Esophagus muscularis mucosa (tissue), 4 donors: ENCODE measurements at regions not wholly inside any gene's neighbourhood (a gene's known extent, or its start where the extent isn't known, plus 50 kb on each side); places are given as distances from the start of the nearest gene placed in this dataset.

Source experiments
- DNase-seq: peaks from one replicate; pipeline ENCODE4 v3.0.0-alpha.2; 2017; ENCODE audit errors: extremely low spot score
- H3K27ac ChIP-seq, 4 donors: fragments of 200-600 bp; sonication (generic); replicated peaks in 1 of 4; 1 replicate in 3 of 4; 2 replicates in 1 of 4; pipeline ENCODE4 v1.5.1; 2016 to 2019; ENCODE audit warnings: mild to moderate bottlenecking in 1 of 4
- H3K27me3 ChIP-seq, 4 donors: fragments of 200-600 bp; sonication (generic); one replicate each; pipeline versions ENCODE4 v1.5.1 to v1.6.0; 2016 to 2019
- H3K36me3 ChIP-seq, 4 donors: fragments of 200-600 bp; sonication (generic); one replicate each; pipeline ENCODE4 v1.5.1; 2016 to 2019
- H3K4me1 ChIP-seq, 4 donors: fragments of 200-600 bp; sonication (generic); one replicate each; pipeline ENCODE4 v1.5.1; 2016 to 2019
- H3K4me3 ChIP-seq, 4 donors: fragments of 200-600 bp; sonication (generic); 1 replicate in 2 of 4; 2 replicates in 2 of 4; pipeline ENCODE4 v1.5.1; 2016 to 2019; ENCODE audit warnings: mild to moderate bottlenecking in 4 of 4, moderate library complexity in 1 of 4
- H3K9me3 ChIP-seq, 4 donors: fragments of 200-600 bp; sonication (generic); 1 replicate in 3 of 4; 2 replicates in 1 of 4; pipeline ENCODE4 v1.5.1; 2016 to 2019
- EP300 ChIP-seq: sonication (generic); formaldehyde crosslinking; IDR thresholded peaks from one replicate; pipeline ENCODE4 v1.6.1; 2017; ENCODE audit warnings: antibody characterized with exemption
- POLR2A ChIP-seq: fragments of 450-650 bp; IDR thresholded peaks from one replicate; pipeline ENCODE4 v1.6.1; 2017; ENCODE audit warnings: antibody characterized with exemption, moderate library complexity, mild to moderate bottlenecking, low read depth
- POLR2AphosphoS5 ChIP-seq, 2 donors: sonication (generic); formaldehyde crosslinking; IDR thresholded peaks; one replicate each; pipeline ENCODE4 v1.6.1; 2017; ENCODE audit warnings: antibody characterized with exemption in 2 of 2
- WGBS: methylation state at CpG from one replicate; pipeline ENCODE4 v1.1.5; 2018; 5-methylcytosine and 5-hydroxymethylcytosine counted together
- intact Hi-C: fragments of 100-400 bp; cut with DNase I; formaldehyde crosslinking; loops from one replicate; pipeline ENCODE4 v1.15.1; 2023
- TF ChIP-seq, protein P1 (sequence below), 3 experiments: fragments of 200-600 bp in 2 of 3; fragments of 450-650 bp in 1 of 3; sonication (generic) in 2 of 3; IDR thresholded peaks; one replicate each; pipeline ENCODE4 v1.5.1; 2017 to 2019; ENCODE audit warnings: antibody characterized with exemption in 3 of 3, mild to moderate bottlenecking in 2 of 3, moderate library complexity in 1 of 3

- Histone ChIP-seq H3K9me3 (no peaks in the 10 kb centered on the region), H3K36me3 (no peaks in the 10 kb centered on the region), H3K4me3 (no peak overlapping the region), H3K4me1 (no peaks in the 10 kb centered on the region), H3K27ac (no peak overlapping the region), H3K27me3 (peaks cover 0 to 11% (median 0%) of the 10 kb centered on the region in 4 donors)
- intact Hi-C loops: no loop called here
- DNase-seq: no peak
- WGBS: 64% methylated on average over 16 of the region's 20 CpGs
- TF ChIP-seq POLR2AphosphoS5 (IDR thresholded peaks at IDR 0.05) (no peak), POLR2A (no peak), EP300 (no peak)
- TF ChIP-seq, protein P1, sequence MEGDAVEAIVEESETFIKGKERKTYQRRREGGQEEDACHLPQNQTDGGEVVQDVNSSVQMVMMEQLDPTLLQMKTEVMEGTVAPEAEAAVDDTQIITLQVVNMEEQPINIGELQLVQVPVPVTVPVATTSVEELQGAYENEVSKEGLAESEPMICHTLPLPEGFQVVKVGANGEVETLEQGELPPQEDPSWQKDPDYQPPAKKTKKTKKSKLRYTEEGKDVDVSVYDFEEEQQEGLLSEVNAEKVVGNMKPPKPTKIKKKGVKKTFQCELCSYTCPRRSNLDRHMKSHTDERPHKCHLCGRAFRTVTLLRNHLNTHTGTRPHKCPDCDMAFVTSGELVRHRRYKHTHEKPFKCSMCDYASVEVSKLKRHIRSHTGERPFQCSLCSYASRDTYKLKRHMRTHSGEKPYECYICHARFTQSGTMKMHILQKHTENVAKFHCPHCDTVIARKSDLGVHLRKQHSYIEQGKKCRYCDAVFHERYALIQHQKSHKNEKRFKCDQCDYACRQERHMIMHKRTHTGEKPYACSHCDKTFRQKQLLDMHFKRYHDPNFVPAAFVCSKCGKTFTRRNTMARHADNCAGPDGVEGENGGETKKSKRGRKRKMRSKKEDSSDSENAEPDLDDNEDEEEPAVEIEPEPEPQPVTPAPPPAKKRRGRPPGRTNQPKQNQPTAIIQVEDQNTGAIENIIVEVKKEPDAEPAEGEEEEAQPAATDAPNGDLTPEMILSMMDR (IDR thresholded peaks at IDR 0.05): no peak
These were observed 344.6 kb upstream of the SHH start for GRCh38 chr7:156156734-156157408.

DNA sequence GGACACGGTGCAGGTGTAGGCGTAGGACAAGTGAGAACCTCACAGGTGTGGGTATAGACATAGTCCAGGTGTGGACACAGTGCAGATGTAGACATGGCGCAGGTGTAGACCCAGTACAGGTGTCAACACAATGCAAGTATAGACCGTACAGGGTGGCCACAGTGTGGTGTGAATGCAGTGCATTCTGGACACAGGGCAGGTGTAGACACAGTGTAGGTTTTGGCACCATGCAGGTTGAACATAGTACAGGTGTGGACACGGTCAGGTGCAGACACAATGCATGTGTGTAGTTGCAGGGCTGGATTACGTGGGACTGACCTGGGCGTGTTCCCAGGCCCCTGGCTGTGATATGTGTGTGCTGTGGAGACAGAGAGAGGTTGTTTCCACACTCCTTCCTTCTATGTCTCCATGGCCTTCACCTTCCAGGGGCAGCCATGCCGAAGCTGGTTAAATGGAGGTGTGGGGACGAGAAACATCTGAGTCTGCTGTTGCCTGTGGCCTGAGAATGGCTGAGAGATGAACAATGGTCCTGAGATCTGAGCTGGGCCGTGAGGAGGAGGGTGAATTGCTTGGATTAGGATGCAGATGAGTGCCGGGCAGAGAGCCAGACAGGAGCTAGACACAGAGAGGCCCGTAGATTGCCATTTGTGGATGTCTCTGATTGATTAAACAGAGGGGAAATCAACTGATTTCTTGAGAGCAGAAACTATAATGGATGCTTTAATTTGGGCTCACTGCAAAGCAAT lies 343.9 kb upstream of the SHH start:
- intact Hi-C loops: no loop called here
- Histone ChIP-seq H3K27ac (no peak overlapping the region), H3K4me1 (no peaks in the 10 kb centered on the region), H3K9me3 (no peaks in the 10 kb centered on the region), H3K36me3 (no peaks in the 10 kb centered on the region), H3K4me3 (no peak overlapping the region), H3K27me3 (peaks cover 0 to 11% (median 0%) of the 10 kb centered on the region in 4 donors)
- 59% methylated on average over 12 of the region's 12 CpGs for WGBS
- TF ChIP-seq EP300 (no peak), POLR2A (no peak), POLR2AphosphoS5 (IDR thresholded peaks at IDR 0.05) (no peak)
- TF ChIP-seq, protein P1 (IDR thresholded peaks at IDR 0.05): no peak
- no peak for DNase-seq

DNA sequence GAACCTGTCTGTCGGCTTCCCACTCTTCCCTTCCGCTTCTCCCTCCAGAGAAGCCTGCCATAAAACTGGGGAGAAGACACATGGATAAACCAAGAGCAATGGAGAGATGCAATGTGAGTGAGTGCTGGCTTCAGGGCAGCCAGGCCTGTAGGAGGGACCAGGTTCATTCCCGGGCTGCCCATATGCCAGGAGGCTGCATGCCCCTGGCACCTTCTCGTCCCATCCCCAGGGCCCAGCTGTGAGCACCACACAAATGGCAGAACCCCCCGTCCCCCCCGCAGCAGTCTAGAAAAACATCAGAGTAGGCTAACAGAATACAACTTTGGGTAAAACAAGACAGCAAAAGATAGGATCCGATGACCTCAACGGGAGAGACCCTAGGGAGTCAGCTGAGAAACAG lies 341.3 kb upstream of the SHH start:
- H3K4me3 ChIP-seq: no peak overlapping the region
- H3K27me3 ChIP-seq: peaks cover 0 to 13% (median 2%) of the 10 kb centered on the region in 4 donors
- intact Hi-C loops: no loop called here
- WGBS: 91% methylated on average over 8 of the region's 8 CpGs
- H3K27ac ChIP-seq: no peak overlapping the region
- no peaks in the 10 kb centered on the region for H3K9me3 ChIP-seq
- DNase-seq: no peak
- H3K36me3 ChIP-seq: no peaks in the 10 kb centered on the region
- no peaks in the 10 kb centered on the region for H3K4me1 ChIP-seq
- TF ChIP-seq POLR2A (no peak), POLR2AphosphoS5 (IDR thresholded peaks at IDR 0.05) (no peak), EP300 (no peak)
- TF ChIP-seq, protein P1 (IDR thresholded peaks at IDR 0.05): no peak

DNA sequence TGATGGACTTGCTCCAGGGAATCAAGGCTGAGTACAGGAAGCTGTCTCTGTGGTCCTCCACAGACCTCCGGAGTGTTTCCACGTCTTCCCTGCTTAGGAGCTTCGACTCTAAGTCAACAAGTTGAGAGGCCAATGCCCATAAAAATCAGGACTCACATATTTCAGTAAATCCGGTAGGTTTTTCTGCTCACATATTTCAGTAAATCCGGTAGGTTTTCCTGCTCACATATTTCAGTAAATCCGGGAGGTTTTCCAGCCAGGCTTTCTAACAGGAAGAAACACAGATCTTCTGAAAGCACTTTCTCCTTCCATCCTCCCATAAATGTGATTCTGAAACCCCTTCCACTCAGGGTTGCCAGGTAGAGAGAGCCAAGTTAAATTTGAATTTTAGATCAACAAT lies 340.1 kb upstream of the SHH start:
- 49% methylated on average over 6 of the region's 6 CpGs for WGBS
- Histone ChIP-seq H3K4me3 (no peak overlapping the region), H3K4me1 (no peaks in the 10 kb centered on the region), H3K27me3 (peaks cover 0 to 12% (median 2%) of the 10 kb centered on the region in 4 donors), H3K36me3 (no peaks in the 10 kb centered on the region), H3K9me3 (no peaks in the 10 kb centered on the region), H3K27ac (no peak overlapping the region)
- TF ChIP-seq, protein P1 (IDR thresholded peaks at IDR 0.05): no peak
- TF ChIP-seq EP300: no peak
- TF ChIP-seq POLR2AphosphoS5 (IDR thresholded peaks at IDR 0.05): no peak
- TF ChIP-seq POLR2A: no peak
- intact Hi-C loops: no loop called here
- DNase-seq: no peak
